ENCODE measurements at regions not wholly inside any gene's neighbourhood (a gene's known extent, or its start where the extent isn't known, plus 50 kb on each side); places are given as distances from the start of the nearest gene placed in this dataset.

- ATAC-seq (no peak), DNase-seq (no peak)
- H3K36me3 ChIP-seq = no peaks in the 10 kb centered on the region
- no peak overlapping the region for H3K4me3 ChIP-seq
- intact Hi-C loops (cut with DNase I) = no loop called here
- H3K27me3 ChIP-seq = no peaks in the 10 kb centered on the region
- no peak overlapping the region for H3K27ac ChIP-seq
- H3K9me3 ChIP-seq = no peaks in the 10 kb centered on the region
- no peaks in the 10 kb centered on the region for H3K4me1 ChIP-seq
- TF ChIP-seq CTCF (IDR thresholded peaks at IDR 0.05) = no peak
These were observed 937.4 kb upstream of the TMPRSS15 start for GRCh38 chr21:19340954-19341353.

- ATAC-seq = no peak
- DNase-seq = no peak
- H3K4me1 ChIP-seq = no peaks in the 10 kb centered on the region
- no peak overlapping the region for H3K27ac ChIP-seq
- no peaks in the 10 kb centered on the region for H3K27me3 ChIP-seq
- H3K9me3 ChIP-seq = no peaks in the 10 kb centered on the region
- H3K4me3 ChIP-seq = no peak overlapping the region
- intact Hi-C loops (cut with DNase I) = no loop called here
- no peak for TF ChIP-seq CTCF (IDR thresholded peaks at IDR 0.05)
- H3K36me3 ChIP-seq = no peaks in the 10 kb centered on the region
These were observed 940.1 kb upstream of the TMPRSS15 start for GRCh38 chr21:19343711-19344110.

- Histone ChIP-seq H3K27ac (no peak overlapping the region), H3K4me1 (no peaks in the 10 kb centered on the region), H3K36me3 (no peaks in the 10 kb centered on the region), H3K27me3 (no peaks in the 10 kb centered on the region), H3K9me3 (no peaks in the 10 kb centered on the region), H3K4me3 (no peak overlapping the region)
- no peak for TF ChIP-seq CTCF (IDR thresholded peaks at IDR 0.05)
- DNase-seq (no peak), ATAC-seq (no peak)
- intact Hi-C loops (cut with DNase I) = no loop called here
These were observed 946.7 kb upstream of the TMPRSS15 start for GRCh38 chr21:19350286-19350685.

- Histone ChIP-seq H3K36me3 (no peaks in the 10 kb centered on the region), H3K9me3 (no peaks in the 10 kb centered on the region), H3K27ac (no peak overlapping the region), H3K4me1 (no peaks in the 10 kb centered on the region), H3K4me3 (no peak overlapping the region), H3K27me3 (no peaks in the 10 kb centered on the region)
- ATAC-seq (no peak), DNase-seq (no peak)
- TF ChIP-seq CTCF (IDR thresholded peaks at IDR 0.05) = no peak
- intact Hi-C loops (cut with DNase I) = no loop called here
These were observed 949.7 kb upstream of the TMPRSS15 start for GRCh38 chr21:19353256-19353655.

- Histone ChIP-seq H3K4me1 (no peaks in the 10 kb centered on the region), H3K4me3 (no peak overlapping the region), H3K27me3 (no peaks in the 10 kb centered on the region), H3K9me3 (no peaks in the 10 kb centered on the region), H3K27ac (no peak overlapping the region), H3K36me3 (no peaks in the 10 kb centered on the region)
- no peak for DNase-seq
- intact Hi-C loops (cut with DNase I) = no loop called here
- no peak for TF ChIP-seq CTCF (IDR thresholded peaks at IDR 0.05)
- no peak for ATAC-seq
These were observed 965.4 kb upstream of the TMPRSS15 start for GRCh38 chr21:19368944-19369343.

All from left lung (tissue), 4 donors.